ENCODE measurements at regions not wholly inside any gene's neighbourhood (a gene's known extent, or its start where the extent isn't known, plus 50 kb on each side); places are given as distances from the start of the nearest gene placed in this dataset.

- no peak for TF ChIP-seq GTF2F1 (IDR thresholded peaks at IDR 0.05; ENCODE audit: borderline replicate concordance, low read depth, low read length)
- TF ChIP-seq ATF3 (IDR thresholded peaks at IDR 0.05; ENCODE audit: insufficient read depth, low read depth, low read length) = no peak
- no peak for TF ChIP-seq BCL11A (IDR thresholded peaks at IDR 0.05; ENCODE audit: low read depth in 2 of 2, low read length in 2 of 2)
- TF ChIP-seq CHD7 (IDR thresholded peaks at IDR 0.05; ENCODE audit: insufficient replicate concordance, low read length) = no peak
- TF ChIP-seq FOSL1 (IDR thresholded peaks at IDR 0.05; ENCODE audit: insufficient read depth, low read depth, low read length) = no peak
- no peak for TF ChIP-seq EZH2 (IDR thresholded peaks at IDR 0.05; ENCODE audit: low read depth, low read length, severe bottlenecking)
- no peak for TF ChIP-seq CHD2 (IDR thresholded peaks at IDR 0.05; ENCODE audit: low read length)
- TF ChIP-seq RFX5 (IDR thresholded peaks at IDR 0.05; ENCODE audit: borderline replicate concordance, low read depth, low read length) = no peak
Measured at GRCh38 chr6:120348926-120349325, 985.4 kb downstream of the TBC1D32 start (continued).
